ENCODE measurements at regions not wholly inside any gene's neighbourhood (a gene's known extent, or its start where the extent isn't known, plus 50 kb on each side); places are given as distances from the start of the nearest gene placed in this dataset.

GRCh38 chr3:84877092-84877491, 81.7 kb upstream of the CADM2 start:
- H3K9me2 ChIP-seq (replicated peaks; ENCODE audit: control insufficient read depth, low read length): no peaks in the 10 kb centered on the region
- no peak for TF ChIP-seq EZH2phosphoT487 (IDR thresholded peaks at IDR 0.05; ENCODE audit: borderline replicate concordance, low read length)
- no peak overlapping the region for H3K4me2 ChIP-seq (ENCODE audit: low read length)
- no peak overlapping the region for H3K4me3 ChIP-seq (ENCODE audit: low read length)
- H3K36me3 ChIP-seq (ENCODE audit: control insufficient read depth, low read length): no peaks in the 10 kb centered on the region
- no peaks in the 10 kb centered on the region for H3K27me3 ChIP-seq (ENCODE audit: control insufficient read depth, low read length)
- H3K27ac ChIP-seq (ENCODE audit: low read depth, low read length): no peak overlapping the region
- no peaks in the 10 kb centered on the region for H3F3A ChIP-seq (ENCODE audit: control insufficient read depth, insufficient read depth)
- no peaks in the 10 kb centered on the region for H3K9me3 ChIP-seq (ENCODE audit: control insufficient read depth, insufficient read depth, low read length)
- no peaks in the 10 kb centered on the region for H3K4me1 ChIP-seq (ENCODE audit: control insufficient read depth, low read length)
- H4K20me1 ChIP-seq (ENCODE audit: control insufficient read depth, insufficient read depth, low read depth, low read length): no peaks in the 10 kb centered on the region
- no peaks in the 10 kb centered on the region for H3K79me2 ChIP-seq (ENCODE audit: control insufficient read depth, low read length)

GRCh38 chr3:84881288-84881687, 77.5 kb upstream of the CADM2 start:
- TF ChIP-seq CTCF (IDR thresholded peaks at IDR 0.05; ENCODE audit: low read depth, low read length, poor library complexity, severe bottlenecking) (no peak), EZH2phosphoT487 (IDR thresholded peaks at IDR 0.05; ENCODE audit: borderline replicate concordance, low read length) (no peak)
- no peaks in the 10 kb centered on the region for H3K9me3 ChIP-seq (ENCODE audit: control insufficient read depth, insufficient read depth, low read length)
- H3K9me2 ChIP-seq (replicated peaks; ENCODE audit: control insufficient read depth, low read length): no peaks in the 10 kb centered on the region
- no peak overlapping the region for H3K4me3 ChIP-seq (ENCODE audit: low read length)
- H3K4me1 ChIP-seq (ENCODE audit: control insufficient read depth, low read length): no peaks in the 10 kb centered on the region
- H3K36me3 ChIP-seq (ENCODE audit: control insufficient read depth, low read length): no peaks in the 10 kb centered on the region
- no peak overlapping the region for H3K27ac ChIP-seq (ENCODE audit: low read depth, low read length)
- H4K20me1 ChIP-seq (ENCODE audit: control insufficient read depth, insufficient read depth, low read depth, low read length): no peaks in the 10 kb centered on the region
- H3F3A ChIP-seq (ENCODE audit: control insufficient read depth, insufficient read depth): no peaks in the 10 kb centered on the region
- no peaks in the 10 kb centered on the region for H3K27me3 ChIP-seq (ENCODE audit: control insufficient read depth, low read length)
- H3K4me2 ChIP-seq (ENCODE audit: low read length): no peak overlapping the region
- H3K79me2 ChIP-seq (ENCODE audit: control insufficient read depth, low read length): no peaks in the 10 kb centered on the region

DNA sequence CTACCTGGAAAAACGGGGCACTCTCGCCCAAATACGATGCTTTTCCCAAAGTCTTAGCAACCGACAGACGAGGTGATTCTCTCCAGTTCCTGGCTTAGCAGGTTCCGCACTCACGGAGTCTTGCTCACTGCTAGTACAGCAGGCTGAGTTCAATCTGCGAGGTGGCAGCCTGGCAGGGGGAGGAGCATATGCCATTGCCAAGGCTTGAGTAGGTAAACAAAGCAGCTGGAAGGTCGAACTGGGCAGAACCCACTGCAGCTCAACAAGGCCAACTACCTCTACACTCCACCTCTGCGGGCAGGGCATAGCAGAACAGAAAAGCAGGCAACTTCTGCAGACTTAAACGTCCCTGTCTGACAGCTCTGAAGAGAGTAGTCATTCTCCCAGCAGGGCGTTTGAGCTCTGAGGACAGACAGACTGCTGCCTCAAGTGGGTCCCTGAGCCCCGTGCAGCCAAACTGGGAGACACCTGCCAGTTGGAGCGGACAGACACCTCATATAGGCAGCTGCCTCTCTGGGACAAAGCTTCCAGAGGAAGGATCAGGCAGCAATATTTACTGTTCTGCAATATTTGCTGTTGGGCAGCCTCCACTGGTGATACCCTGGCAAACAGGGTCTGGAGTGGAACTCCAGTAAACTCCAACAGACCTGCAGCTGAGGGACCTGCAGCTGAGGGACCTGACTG, 73.4 kb upstream of the CADM2 start:
- Histone ChIP-seq H3K9me3 (ENCODE audit: control insufficient read depth, insufficient read depth, low read length) (no peaks in the 10 kb centered on the region), H3K27ac (ENCODE audit: low read depth, low read length) (no peak overlapping the region), H3K4me1 (ENCODE audit: control insufficient read depth, low read length) (no peaks in the 10 kb centered on the region), H3F3A (ENCODE audit: control insufficient read depth, insufficient read depth) (no peaks in the 10 kb centered on the region), H3K27me3 (ENCODE audit: control insufficient read depth, low read length) (no peaks in the 10 kb centered on the region), H3K9me2 (replicated peaks; ENCODE audit: control insufficient read depth, low read length) (no peaks in the 10 kb centered on the region), H3K79me2 (ENCODE audit: control insufficient read depth, low read length) (no peaks in the 10 kb centered on the region), H3K4me3 (ENCODE audit: low read length) (no peak overlapping the region), H3K4me2 (ENCODE audit: low read length) (no peak overlapping the region), H4K20me1 (ENCODE audit: control insufficient read depth, insufficient read depth, low read depth, low read length) (no peaks in the 10 kb centered on the region), H3K36me3 (ENCODE audit: control insufficient read depth, low read length) (no peaks in the 10 kb centered on the region)
- TF ChIP-seq EZH2phosphoT487 (IDR thresholded peaks at IDR 0.05; ENCODE audit: borderline replicate concordance, low read length) (no peak), CTCF (IDR thresholded peaks at IDR 0.05; ENCODE audit: low read depth, low read length, poor library complexity, severe bottlenecking) (no peak)

DNA sequence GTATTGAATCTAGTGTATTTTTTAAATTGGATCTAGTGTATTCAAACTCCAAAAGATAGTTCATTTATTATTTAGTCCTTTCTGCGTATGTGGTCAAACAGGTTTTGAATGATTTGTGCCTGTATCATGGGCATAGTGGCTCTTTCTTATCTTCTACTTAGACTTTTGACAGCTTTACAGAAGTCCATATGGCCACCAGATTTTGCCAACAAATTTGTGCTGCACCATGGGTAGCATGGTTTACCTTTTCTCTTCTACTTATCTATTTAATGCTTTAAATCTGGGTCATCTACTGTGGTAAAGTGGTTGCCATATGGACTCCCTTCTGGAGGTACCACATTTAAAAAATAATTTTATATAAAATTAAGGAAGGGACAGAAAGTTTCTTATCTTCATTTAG, 66.9 kb upstream of the CADM2 start:
- no peak for TF ChIP-seq EZH2phosphoT487 (IDR thresholded peaks at IDR 0.05; ENCODE audit: borderline replicate concordance, low read length)
- no peak for TF ChIP-seq CTCF (IDR thresholded peaks at IDR 0.05; ENCODE audit: low read depth, low read length, poor library complexity, severe bottlenecking)
- H3K4me2 ChIP-seq (ENCODE audit: low read length): no peak overlapping the region
- no peaks in the 10 kb centered on the region for H3K27me3 ChIP-seq (ENCODE audit: control insufficient read depth, low read length)
- H4K20me1 ChIP-seq (ENCODE audit: control insufficient read depth, insufficient read depth, low read depth, low read length): no peaks in the 10 kb centered on the region
- H3K36me3 ChIP-seq (ENCODE audit: control insufficient read depth, low read length): no peaks in the 10 kb centered on the region
- no peaks in the 10 kb centered on the region for H3K9me3 ChIP-seq (ENCODE audit: control insufficient read depth, insufficient read depth, low read length)
- no peaks in the 10 kb centered on the region for H3K9me2 ChIP-seq (replicated peaks; ENCODE audit: control insufficient read depth, low read length)
- no peaks in the 10 kb centered on the region for H3F3A ChIP-seq (ENCODE audit: control insufficient read depth, insufficient read depth)
- no peak overlapping the region for H3K27ac ChIP-seq (ENCODE audit: low read depth, low read length)
- H3K79me2 ChIP-seq (ENCODE audit: control insufficient read depth, low read length): no peaks in the 10 kb centered on the region
- no peak overlapping the region for H3K4me3 ChIP-seq (ENCODE audit: low read length)
- no peaks in the 10 kb centered on the region for H3K4me1 ChIP-seq (ENCODE audit: control insufficient read depth, low read length)

Data from DOHH2 (cell line).